Astrocyte (in vitro differentiated cells and primary cell): ENCODE measurements at regions not wholly inside any gene's neighbourhood (a gene's known extent, or its start where the extent isn't known, plus 50 kb on each side); places are given as distances from the start of the nearest gene placed in this dataset.

Source experiments
- EZH2 ChIP-seq: IDR thresholded peaks from 2 replicates; pipeline ENCODE4 v1.6.1; 2012; ENCODE audit warnings: mild to moderate bottlenecking, low read length, inconsistent platforms; ENCODE audit not compliant: insufficient read depth
- TF ChIP-seq, protein P1 (sequence below): IDR thresholded peaks from 2 replicates; pipeline ENCODE4 v1.5.1; 2011; ENCODE audit warnings: low read depth, mild to moderate bottlenecking, inconsistent platforms, low read length, moderate library complexity; ENCODE audit not compliant: insufficient read depth

DNA sequence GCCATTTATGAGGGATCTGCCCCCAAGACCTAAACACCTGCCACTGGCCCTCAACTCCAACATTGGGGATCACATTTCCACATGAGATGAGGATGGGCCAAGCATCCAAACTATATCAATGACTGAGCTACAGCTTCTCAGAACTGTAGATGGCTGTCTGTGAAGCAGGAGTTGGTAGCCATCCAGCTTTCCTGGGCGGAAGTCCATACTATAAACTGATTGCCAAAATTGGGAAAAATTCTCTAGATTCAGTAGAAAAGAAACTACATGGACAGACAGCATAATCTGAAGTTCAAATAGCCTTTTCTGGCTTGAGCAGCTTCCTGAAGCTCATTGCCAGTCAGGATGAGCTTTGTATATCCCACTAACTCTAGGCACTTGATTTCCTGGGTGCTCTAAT lies 214.7 kb upstream of the ZBTB20 start:
- TF ChIP-seq, protein P1, sequence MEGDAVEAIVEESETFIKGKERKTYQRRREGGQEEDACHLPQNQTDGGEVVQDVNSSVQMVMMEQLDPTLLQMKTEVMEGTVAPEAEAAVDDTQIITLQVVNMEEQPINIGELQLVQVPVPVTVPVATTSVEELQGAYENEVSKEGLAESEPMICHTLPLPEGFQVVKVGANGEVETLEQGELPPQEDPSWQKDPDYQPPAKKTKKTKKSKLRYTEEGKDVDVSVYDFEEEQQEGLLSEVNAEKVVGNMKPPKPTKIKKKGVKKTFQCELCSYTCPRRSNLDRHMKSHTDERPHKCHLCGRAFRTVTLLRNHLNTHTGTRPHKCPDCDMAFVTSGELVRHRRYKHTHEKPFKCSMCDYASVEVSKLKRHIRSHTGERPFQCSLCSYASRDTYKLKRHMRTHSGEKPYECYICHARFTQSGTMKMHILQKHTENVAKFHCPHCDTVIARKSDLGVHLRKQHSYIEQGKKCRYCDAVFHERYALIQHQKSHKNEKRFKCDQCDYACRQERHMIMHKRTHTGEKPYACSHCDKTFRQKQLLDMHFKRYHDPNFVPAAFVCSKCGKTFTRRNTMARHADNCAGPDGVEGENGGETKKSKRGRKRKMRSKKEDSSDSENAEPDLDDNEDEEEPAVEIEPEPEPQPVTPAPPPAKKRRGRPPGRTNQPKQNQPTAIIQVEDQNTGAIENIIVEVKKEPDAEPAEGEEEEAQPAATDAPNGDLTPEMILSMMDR, result no peak
- no peak for TF ChIP-seq EZH2
